HAP-1 (cell line): ENCODE measurements at regions not wholly inside any gene's neighbourhood (a gene's known extent, or its start where the extent isn't known, plus 50 kb on each side); places are given as distances from the start of the nearest gene placed in this dataset.

Experiments
- DNase-seq, 2 experiments: peaks; one replicate each; pipeline ENCODE4 v3.0.0-alpha.2; 2016 to 2020; ENCODE audit warnings: low spot score in 2 of 2
- H3K27me3 ChIP-seq: fragments of 250-450 bp; sonication (Bioruptor Pico); 2 replicates; pipeline ENCODE4 v1.5.1; 2020; ENCODE audit warnings: low read depth, mild to moderate bottlenecking, moderate library complexity
- H3K36me3 ChIP-seq: fragments of 250-450 bp; sonication (Bioruptor Pico); replicated peaks from 2 replicates; pipeline ENCODE4 v1.5.1; 2020; ENCODE audit warnings: mild to moderate bottlenecking
- H3K4me1 ChIP-seq: fragments of 250-450 bp; sonication (Bioruptor Pico); 2 replicates; pipeline ENCODE4 v1.5.1; 2020; ENCODE audit warnings: mild to moderate bottlenecking
- H3K4me3 ChIP-seq: fragments of 250-450 bp; sonication (Bioruptor Pico); 2 replicates; pipeline ENCODE4 v1.5.1; 2020; ENCODE audit warnings: mild to moderate bottlenecking, moderate library complexity
- H3K9me3 ChIP-seq: fragments of 250-450 bp; sonication (Bioruptor Pico); 2 replicates; pipeline ENCODE4 v1.5.1; 2020; ENCODE audit warnings: mild to moderate bottlenecking, moderate library complexity
- in situ Hi-C: fragments of 300-500 bp; cut with MboI; formaldehyde crosslinking; loops from 3 replicates; pipeline ENCODE4 v1.14.3; 2020; ENCODE audit warnings: low sequenced_read_pairs, inconsistent platforms, mixed read lengths

DNA sequence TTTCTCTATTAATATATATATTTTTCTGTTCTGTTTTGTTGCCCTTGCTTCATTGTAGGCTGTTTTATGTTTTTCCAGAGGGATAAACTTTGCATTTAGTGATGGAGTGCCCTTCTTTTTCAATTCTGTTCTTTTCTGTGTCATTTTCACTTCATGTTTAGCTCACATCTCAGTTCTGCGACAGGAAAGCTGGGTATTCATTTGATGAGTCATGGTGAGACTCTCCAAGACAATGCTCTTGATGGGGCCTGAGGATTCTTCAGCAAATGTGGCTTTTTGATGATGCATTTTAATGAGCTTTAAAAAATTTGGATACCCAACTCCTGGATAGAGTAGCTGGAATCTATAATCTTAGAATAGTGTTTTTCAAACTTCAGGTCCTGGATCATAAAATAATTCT, 56.5 kb upstream of the SPATA31D4 start:
- H3K4me3 ChIP-seq = no peak overlapping the region
- H3K4me1 ChIP-seq = no peaks in the 10 kb centered on the region
- no peaks in the 10 kb centered on the region for H3K27me3 ChIP-seq
- no peaks in the 10 kb centered on the region for H3K36me3 ChIP-seq
- no peak for DNase-seq
- no peaks in the 10 kb centered on the region for H3K9me3 ChIP-seq
- in situ Hi-C loops = no loop called here

DNA sequence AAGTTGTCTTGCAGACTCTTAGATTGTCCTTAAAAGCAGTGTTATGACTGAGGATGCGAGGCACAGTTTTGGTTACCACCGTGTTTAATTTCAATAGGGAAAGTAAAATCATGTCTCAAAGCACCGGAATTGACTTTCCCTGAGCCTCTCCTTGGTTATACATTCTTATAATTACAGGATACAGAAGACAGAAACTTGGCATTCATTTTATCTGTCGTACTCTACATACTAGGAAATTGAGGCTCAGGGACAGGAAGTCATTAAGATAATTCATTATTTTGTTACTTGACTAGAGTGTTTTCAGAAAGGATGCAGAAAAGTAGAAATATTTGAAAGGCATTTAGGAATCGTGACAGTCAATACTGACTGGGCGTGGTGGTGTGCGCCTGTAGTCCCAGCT, 54.0 kb upstream of the SPATA31D4 start:
- no peaks in the 10 kb centered on the region for H3K4me1 ChIP-seq
- no peaks in the 10 kb centered on the region for H3K27me3 ChIP-seq
- in situ Hi-C loops = no loop called here

GRCh38 chr9:81874931-81875330, 53.3 kb upstream of the SPATA31D4 start:
- no peak overlapping the region for H3K4me3 ChIP-seq
- no peaks in the 10 kb centered on the region for H3K4me1 ChIP-seq
- DNase-seq = no peak
- no peaks in the 10 kb centered on the region for H3K27me3 ChIP-seq
- H3K36me3 ChIP-seq = no peaks in the 10 kb centered on the region
- H3K9me3 ChIP-seq = no peaks in the 10 kb centered on the region
- in situ Hi-C loops = no loop called here

More for the DNA sequence above, 54.0 kb upstream of the SPATA31D4 start:
- DNase-seq = no peak
- Histone ChIP-seq H3K4me3 (no peak overlapping the region), H3K36me3 (no peaks in the 10 kb centered on the region), H3K9me3 (no peaks in the 10 kb centered on the region)

DNA sequence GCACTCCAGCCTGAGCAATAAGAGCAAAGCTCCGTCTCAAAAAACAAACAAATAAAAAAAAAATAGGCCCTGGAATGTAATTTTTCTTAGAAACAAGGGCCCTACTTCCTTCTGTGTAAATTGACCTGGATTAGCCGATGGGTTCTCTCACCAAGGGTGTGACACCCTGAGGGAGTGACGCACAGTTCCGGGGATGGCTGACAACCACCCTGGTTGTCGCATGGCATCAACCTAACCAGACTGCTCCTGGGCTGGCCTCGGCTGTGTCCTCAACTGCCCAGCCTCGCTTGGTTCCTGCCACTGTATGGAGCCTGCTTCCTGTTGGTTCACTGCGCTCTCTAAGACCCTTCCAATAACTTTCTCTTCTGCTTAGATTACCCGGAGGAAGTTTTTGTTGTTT, 51.2 kb upstream of the SPATA31D4 start:
- Histone ChIP-seq H3K4me3 (no peak overlapping the region), H3K4me1 (no peaks in the 10 kb centered on the region), H3K36me3 (no peaks in the 10 kb centered on the region), H3K9me3 (no peaks in the 10 kb centered on the region), H3K27me3 (no peaks in the 10 kb centered on the region)
- no peak for DNase-seq
- in situ Hi-C loops = no loop called here
